ENCODE measurements at regions not wholly inside any gene's neighbourhood (a gene's known extent, or its start where the extent isn't known, plus 50 kb on each side); places are given as distances from the start of the nearest gene placed in this dataset.
A peak's percentile ranks its signal among the peaks of the same experiment; 100 is the strongest.

GRCh38 chr7:13159467-13160184 is 472.2 kb downstream of the ARL4A start:
- DNase-seq, result no peak

GRCh38 chr7:13161125-13161524 is 473.7 kb downstream of the ARL4A start:
- no peak for DNase-seq

DNA sequence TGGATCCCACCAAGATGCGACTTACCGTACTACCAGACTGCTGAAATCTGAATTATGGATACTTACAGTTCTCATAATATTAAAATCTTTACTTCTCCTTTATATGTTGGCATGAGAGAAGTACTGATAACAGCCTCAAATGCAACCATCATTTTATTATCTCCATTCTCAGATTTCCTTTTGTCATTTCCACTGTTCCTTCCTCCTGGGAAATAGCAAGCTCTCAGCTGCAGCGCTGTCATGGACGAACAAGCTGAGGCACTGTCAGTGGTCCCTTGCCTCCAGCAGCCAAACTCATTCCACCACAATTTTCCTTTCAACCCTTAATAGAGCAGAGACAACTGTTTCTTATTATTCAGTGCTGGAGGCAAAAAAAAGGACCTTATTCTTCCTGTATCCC is 478.4 kb downstream of the ARL4A start:
- DNase-seq, result no peak

DNA sequence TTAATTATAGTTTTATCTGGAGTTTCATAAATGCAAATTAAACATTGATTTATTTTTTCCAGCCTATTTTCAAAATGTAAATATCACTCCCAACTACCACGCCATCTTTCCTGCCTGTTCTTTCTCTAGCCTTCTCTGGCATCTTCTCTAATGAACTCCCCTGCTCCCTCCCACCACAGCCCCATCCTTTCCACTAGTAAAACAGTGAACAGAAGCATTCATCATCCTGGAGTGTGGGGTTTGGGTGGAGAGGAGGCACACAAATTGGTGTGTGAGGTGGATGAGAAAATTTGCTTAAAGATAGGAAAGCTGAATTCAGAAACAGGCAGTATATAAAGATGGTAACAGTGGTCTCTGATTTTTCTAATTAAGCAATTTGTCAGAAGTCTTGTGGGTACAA is 479.4 kb downstream of the ARL4A start:
- DNase-seq, result no peak

- no peak for DNase-seq
Measured at GRCh38 chr7:13169356-13169755, 481.9 kb downstream of the ARL4A start.

DNA sequence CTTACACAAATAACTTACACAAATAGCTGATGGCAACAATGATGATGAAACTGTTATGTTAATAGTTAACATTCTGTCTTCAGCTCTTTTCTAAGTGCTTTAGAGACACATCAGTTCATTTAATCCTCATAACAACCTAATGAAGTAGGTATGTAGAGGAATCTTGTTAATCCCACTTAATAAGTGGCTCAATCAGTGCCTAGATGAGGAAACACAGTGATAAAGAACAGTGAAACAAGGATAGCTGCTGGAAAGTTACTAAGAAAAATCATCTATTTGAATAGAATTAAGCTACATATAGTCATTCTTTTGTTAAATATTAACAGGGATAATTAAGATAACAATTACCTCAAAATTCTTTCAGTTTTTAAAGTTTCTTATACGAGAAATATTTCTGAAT is 487.6 kb downstream of the ARL4A start:
- DNase-seq, result no peak

GRCh38 chr7:13179011-13179582 is 491.7 kb downstream of the ARL4A start:
- no peak for DNase-seq

DNA sequence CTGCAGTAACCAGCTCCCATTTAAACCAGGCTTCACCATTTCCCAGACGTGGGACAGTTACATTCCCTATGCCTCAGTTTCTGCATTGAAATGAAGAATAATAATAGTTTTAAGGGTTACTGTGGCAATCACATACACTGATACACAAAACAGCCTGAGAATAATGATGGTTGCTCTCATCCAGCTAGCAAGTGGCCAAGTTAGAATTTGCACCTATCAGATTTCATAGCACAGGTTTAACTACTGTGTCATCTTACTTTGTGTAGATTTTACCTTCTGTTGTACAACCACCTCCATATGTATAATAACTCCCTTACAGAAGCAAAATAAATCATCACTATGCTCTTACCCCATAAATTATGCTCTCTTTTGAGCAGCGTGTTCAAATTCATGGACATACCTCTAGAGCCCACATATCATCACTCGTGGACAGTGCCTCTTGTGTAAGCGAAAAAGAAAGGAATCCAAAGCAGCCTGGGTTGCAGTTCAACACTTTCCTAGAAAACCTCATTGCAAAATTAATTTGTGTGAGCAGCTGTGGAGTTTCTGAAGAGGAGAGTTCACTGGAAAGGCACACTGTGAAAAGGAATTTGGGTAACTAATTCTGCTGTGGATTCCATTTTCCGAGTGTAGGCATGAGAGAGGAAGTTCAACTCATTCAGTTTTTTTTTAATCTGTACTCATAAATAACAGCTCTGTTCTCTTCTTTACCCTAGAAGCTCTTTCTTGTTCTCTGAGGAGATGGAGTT is 492.5 kb downstream of the ARL4A start:
- DNase-seq, result no peak

DNA sequence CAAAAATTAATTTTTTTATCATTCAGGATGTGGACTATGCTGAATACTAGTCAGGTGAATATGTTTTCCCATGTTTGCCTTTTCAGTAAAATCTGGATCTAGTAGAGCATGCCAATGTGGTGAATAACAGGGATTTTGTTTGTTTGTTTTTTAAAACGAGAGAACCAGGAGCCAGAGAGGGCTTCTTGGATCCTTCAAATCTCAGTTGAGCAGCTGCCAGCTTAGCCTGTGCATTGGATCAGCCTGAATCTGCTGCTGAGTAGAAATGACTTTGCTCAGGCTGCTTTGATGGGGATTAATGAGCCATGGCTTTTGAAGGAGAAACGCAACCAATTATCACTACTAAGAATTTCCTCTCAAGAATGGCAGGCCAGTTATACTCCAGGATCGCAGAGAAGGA is 493.8 kb downstream of the ARL4A start:
- DNase-seq, result peak; percentile 16

- DNase-seq, result no peak
Measured at GRCh38 chr7:13185139-13185538, 497.7 kb downstream of the ARL4A start.

DNA sequence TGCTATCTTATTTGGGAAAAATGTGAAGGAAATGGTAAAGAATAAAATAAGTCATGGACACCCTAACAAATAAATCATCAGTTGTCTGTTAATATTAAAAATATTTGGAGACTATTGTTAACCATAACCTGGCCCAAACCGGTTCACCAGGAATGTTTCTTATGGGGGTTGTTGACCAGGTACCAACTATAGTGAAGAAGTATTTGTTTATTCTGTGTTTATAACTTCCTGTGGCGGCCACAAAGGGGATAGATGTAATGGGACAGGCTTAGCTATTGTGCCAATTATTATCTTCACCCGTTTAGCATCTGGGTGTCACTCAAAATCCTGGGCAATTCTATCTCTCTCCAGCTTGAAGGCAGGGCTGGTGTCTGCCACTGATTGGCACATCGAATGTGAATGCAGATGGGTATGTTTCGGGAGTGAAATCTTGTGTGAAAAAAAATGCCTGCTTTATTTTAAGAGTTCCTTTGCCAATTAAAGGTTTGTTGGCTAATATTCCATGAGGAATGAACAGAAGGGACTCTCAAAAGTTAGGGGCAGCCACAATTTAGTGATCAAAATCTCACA is 500.9 kb downstream of the ARL4A start:
- no peak for DNase-seq

- DNase-seq, result no peak
Measured at GRCh38 chr7:13188922-13189321, 501.5 kb downstream of the ARL4A start.

DNA sequence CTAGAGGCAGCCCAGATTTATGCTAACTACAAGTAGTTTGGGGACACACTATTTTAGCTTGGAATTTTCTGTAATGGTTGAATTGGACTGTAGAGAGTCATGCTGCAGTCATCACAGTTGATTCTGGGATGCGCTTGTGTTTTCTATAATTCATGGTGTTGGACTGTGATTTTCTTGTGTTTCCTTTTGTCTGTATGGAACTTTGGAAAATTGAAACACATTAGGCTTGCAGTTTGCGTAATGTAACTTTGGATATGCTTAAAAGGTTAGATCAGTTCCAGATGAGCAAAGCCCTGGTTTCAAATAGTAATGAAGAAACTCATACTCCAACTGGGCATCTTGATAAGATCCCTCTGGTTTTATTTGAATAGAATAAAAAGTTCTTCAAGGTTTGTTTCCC is 502.2 kb downstream of the ARL4A start:
- DNase-seq, result no peak

DNA sequence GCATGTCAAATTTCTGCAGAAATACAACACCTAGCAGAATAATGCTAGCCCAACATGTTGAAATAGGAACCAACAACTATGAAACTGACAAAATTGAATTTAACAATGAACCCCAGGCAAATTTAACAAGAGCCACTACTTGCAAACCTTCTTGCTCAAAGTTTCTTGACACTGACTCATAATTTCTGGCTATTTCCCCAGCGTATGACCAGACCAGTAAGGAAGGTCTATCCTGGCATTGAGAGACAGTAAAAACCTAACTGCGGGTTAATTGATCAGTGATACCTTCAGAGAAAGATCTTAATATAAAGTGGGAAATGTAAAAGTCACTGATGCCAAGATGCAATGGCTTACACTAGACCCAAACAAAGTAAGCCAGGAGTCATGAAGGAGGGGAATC is 510.1 kb downstream of the ARL4A start:
- no peak for DNase-seq

- no peak for DNase-seq
Measured at GRCh38 chr7:13198036-13198435, 510.6 kb downstream of the ARL4A start.

- DNase-seq, result no peak
Measured at GRCh38 chr7:13198727-13199126, 511.3 kb downstream of the ARL4A start.

- no peak for DNase-seq
Measured at GRCh38 chr7:13201628-13202027, 514.2 kb downstream of the ARL4A start.

- no peak for DNase-seq
Measured at GRCh38 chr7:13217768-13218167, 530.3 kb downstream of the ARL4A start.

- DNase-seq, result no peak
Measured at GRCh38 chr7:13225068-13225467, 537.6 kb downstream of the ARL4A start.

DNA sequence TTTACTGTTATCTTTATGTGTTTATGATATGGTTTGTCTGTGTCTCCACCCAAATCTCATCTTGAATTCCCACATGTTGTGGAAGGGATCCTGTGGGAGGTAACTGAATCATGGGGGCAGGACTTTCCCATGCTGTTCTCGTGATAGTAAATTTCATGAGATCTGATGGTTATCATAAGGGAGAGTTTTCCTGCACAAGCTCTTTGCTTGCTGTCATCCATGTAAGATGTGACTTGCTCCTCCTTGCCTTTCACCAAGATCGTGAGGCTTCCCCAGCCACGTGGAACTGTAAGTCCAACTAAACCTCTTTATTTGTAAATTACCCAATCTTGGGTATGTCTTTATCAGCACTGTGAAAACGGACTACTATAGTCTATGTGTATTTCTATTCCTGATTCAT is 539.0 kb downstream of the ARL4A start:
- DNase-seq, result no peak

GRCh38 chr7:13231216-13231615 is 543.8 kb downstream of the ARL4A start:
- no peak for DNase-seq

DNA sequence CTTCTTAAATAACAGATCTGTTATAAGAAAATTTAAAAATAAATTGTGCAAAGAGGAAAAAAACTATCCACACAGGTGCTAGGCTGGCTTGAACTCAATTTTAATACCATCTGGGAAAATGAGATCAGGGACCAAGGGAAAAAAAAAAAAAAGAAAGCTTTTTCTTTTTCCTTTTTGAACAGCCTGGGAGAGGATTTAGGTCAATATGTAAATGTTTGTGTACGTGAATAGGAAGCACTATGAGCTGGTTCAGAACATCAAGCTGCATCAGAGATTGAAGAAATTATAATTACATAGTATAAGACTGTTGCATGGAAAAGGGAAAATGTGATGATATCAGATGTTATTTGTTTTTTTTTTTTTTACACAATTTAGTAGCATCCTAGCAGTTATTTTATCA is 548.0 kb downstream of the ARL4A start:
- DNase-seq, result no peak

DNA sequence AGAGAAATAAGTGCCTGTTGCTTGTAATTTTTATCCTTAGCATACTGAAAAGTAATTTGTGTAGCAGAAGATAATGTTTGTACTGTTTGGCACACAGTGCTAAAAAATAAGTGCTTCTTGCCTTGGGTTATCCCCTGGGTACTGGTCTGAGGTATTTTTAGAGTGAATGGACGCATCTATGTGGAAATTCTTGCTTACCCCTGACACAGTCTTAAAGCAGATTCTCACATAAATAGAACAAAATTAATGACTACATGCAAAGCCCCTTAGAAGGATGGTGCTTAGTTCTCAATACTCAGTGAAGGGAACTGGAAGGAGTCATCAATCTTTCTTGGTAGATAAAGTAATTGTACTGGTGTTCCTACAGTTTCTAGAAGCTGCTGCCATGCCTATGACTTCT is 548.6 kb downstream of the ARL4A start:
- no peak for DNase-seq

DNA sequence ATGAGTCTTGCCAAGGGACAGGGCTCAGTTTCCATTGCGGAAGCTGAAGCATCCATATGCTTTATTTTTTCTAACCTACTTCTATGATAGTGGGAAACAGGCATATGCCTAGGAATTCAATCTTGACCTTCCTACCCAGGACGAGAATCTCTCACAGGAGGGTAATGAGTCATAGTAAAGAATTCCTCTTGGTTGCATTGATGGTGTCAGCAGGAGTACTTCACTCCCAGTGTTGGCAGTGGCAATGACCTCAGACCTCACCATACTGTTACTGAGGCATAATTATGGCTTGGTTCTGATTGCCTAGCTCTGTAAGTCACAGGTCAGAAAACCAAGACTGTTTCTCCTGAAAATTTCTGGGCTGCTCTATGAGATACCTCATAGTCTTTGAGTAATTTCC is 552.9 kb downstream of the ARL4A start:
- no peak for DNase-seq

Measured in midbrain (tissue), 1 donor.